HepG2 (cell line): ENCODE measurements at regions not wholly inside any gene's neighbourhood (a gene's known extent, or its start where the extent isn't known, plus 50 kb on each side); places are given as distances from the start of the nearest gene placed in this dataset.
A peak's percentile ranks its signal among the peaks of the same experiment; 100 is the strongest.

Experiments
- ATAC-seq: fragments of 200-7000 bp; cut with Tn5 transposase; 3 replicates; pipeline ENCODE4 v1.9.1; 2020; ENCODE audit warnings: mild to moderate bottlenecking, moderate library complexity
- BruUV-seq: library from RNA; stranded (reverse); fragments of 400-500 nt; replicated peaks from 2 replicates; lab custom pipeline; 2021; lab: Mats Ljungman, UMichigan
- CTCF ChIA-PET: fragments of 300-600 bp; formaldehyde crosslinking; extraction: SDS; loops from one replicate; lab custom pipeline; 2021; ENCODE audit warnings: low total read pairs, inconsistent platforms, low intra/inter-chr PET ratio; lab: Yijun Ruan, JAX
- POLR2A ChIA-PET: fragments of 350-600 bp; sonication (Branson Sonifier 250); formaldehyde crosslinking; loops from one replicate; lab custom pipeline; 2020; ENCODE audit warnings: antibody characterized with exemption, inconsistent platforms; lab: Yijun Ruan, JAX
- DNase-seq: peaks from one replicate; pipeline ENCODE4 v3.0.0-alpha.2; 2015; ENCODE audit warnings: low spot score
- FAIRE-seq: peaks from 3 replicates; lab custom pipeline; 2011; peaks lifted over from hg19 to GRCh38; lab: Jason Lieb, UNC
- H2AFZ ChIP-seq: one replicate; pipeline ENCODE4 v1.6.1; 2011; ENCODE audit warnings: low read length, inconsistent platforms
- H3K27ac ChIP-seq: fragments of 300-600 bp; 3 replicates; pipeline ENCODE4 v1.8.0; 2011; ENCODE audit warnings: mixed run types, mild to moderate bottlenecking, mixed read lengths, low read length, inconsistent platforms; ENCODE audit not compliant: insufficient read depth; ENCODE audit errors: extremely low read length
- H3K27me3 ChIP-seq, 2 experiments: fragments of 200-600 bp in 1 of 2; 2 replicates in 1 of 2; 3 replicates in 1 of 2; pipeline versions ENCODE4 v1.6.0 to v1.8.0; 2011; ENCODE audit warnings: low read length in 2 of 2, mild to moderate bottlenecking in 2 of 2, moderate library complexity in 2 of 2, inconsistent platforms in 1 of 2; ENCODE audit not compliant: insufficient read depth in 2 of 2, control insufficient read depth in 1 of 2
- H3K36me3 ChIP-seq, 2 experiments: fragments of 200-600 bp in 1 of 2; replicated peaks in 1 of 2; 2 replicates in 1 of 2; 3 replicates in 1 of 2; pipeline versions ENCODE4 v1.5.1 to v1.8.0; 2011; ENCODE audit warnings: low read length in 2 of 2, inconsistent platforms in 1 of 2; ENCODE audit not compliant: insufficient read depth in 2 of 2, control insufficient read depth in 1 of 2
- H3K4me1 ChIP-seq: 2 replicates; pipeline ENCODE4 v1.5.1; 2012; ENCODE audit warnings: low read length, inconsistent platforms; ENCODE audit not compliant: insufficient read depth
- H3K4me2 ChIP-seq: 2 replicates; pipeline ENCODE4 v1.6.0; 2011; ENCODE audit warnings: low read depth, low read length, inconsistent platforms
- H3K4me3 ChIP-seq, 3 experiments: fragments of 200-600 bp in 1 of 3; sonication (generic), shearing (Covaris generic) in 1 of 3; replicated peaks in 1 of 3; 2 replicates each; pipeline ENCODE4 v1.5.1; 2011 to 2016; ENCODE audit warnings: low read length in 3 of 3, inconsistent platforms in 2 of 3, low read depth in 2 of 3, mild to moderate bottlenecking in 2 of 3, control low read depth in 1 of 3, mixed read lengths in 1 of 3; ENCODE audit not compliant: insufficient read depth in 1 of 3
- H3K79me2 ChIP-seq: one replicate; pipeline ENCODE4 v1.6.1; 2011; ENCODE audit warnings: low read length, inconsistent platforms; ENCODE audit not compliant: insufficient read depth
- H3K9ac ChIP-seq: 2 replicates; pipeline ENCODE4 v1.6.0; 2011; ENCODE audit warnings: mild to moderate bottlenecking, low read depth, low read length, inconsistent platforms; ENCODE audit not compliant: insufficient read depth
- H3K9me3 ChIP-seq: 2 replicates; pipeline ENCODE4 v1.5.1; 2012; ENCODE audit warnings: mild to moderate bottlenecking, low read length
- H4K20me1 ChIP-seq: 2 replicates; pipeline ENCODE4 v1.6.0; 2011; ENCODE audit warnings: inconsistent platforms, mild to moderate bottlenecking, low read length, moderate library complexity; ENCODE audit not compliant: insufficient read depth
- CREB1 ChIP-seq, 2 experiments: fragments of 450-650 bp in 1 of 2; IDR thresholded peaks; 2 replicates each; pipeline ENCODE4 v1.6.1; 2016 to 2017; ENCODE audit warnings: control low read depth in 1 of 2, mild to moderate bottlenecking in 1 of 2, missing compliant biosample characterization in 1 of 2, missing genetic modification characterization in 1 of 2
- FOXA1 ChIP-seq, 2 experiments: fragments of 450-650 bp in 1 of 2; sonication (generic) in 1 of 2; formaldehyde crosslinking in 1 of 2; IDR thresholded peaks; 2 replicates each; pipeline versions ENCODE4 v1.4.0 to v1.6.1; 2016 to 2020; ENCODE audit warnings: missing genetic modification reagents in 1 of 2
- HNRNPLL ChIP-seq: fragments of 200-400 bp; formaldehyde crosslinking; IDR thresholded peaks from 2 replicates; pipeline ENCODE4 v1.6.1; 2017; ENCODE audit warnings: mild to moderate bottlenecking, low read depth, low read length; ENCODE audit not compliant: poor library complexity, severe bottlenecking
- MEIS1 ChIP-seq: sonication (generic); formaldehyde crosslinking; IDR thresholded peaks from 2 replicates; pipeline ENCODE4 v1.9.0; 2021; ENCODE audit warnings: mild to moderate bottlenecking, missing genetic modification reagents, moderate library complexity, borderline replicate concordance
- NR2F2 ChIP-seq: IDR thresholded peaks from 2 replicates; pipeline ENCODE4 v1.6.1; 2012; ENCODE audit warnings: low read depth, inconsistent platforms, borderline replicate concordance
- ZMYM2 ChIP-seq: sonication (generic); formaldehyde crosslinking; IDR thresholded peaks from 2 replicates; pipeline ENCODE4 v1.8.0; 2022; ENCODE audit warnings: mild to moderate bottlenecking, missing genetic modification reagents
- ZNF292 ChIP-seq: sonication (generic); formaldehyde crosslinking; IDR thresholded peaks from 2 replicates; pipeline ENCODE4 v1.8.1; 2022; ENCODE audit warnings: mild to moderate bottlenecking, low read depth, missing genetic modification reagents, borderline replicate concordance
- ZNF761 ChIP-seq: sonication (generic); formaldehyde crosslinking; conservative IDR thresholded peaks from 2 replicates; pipeline ENCODE4 v1.4.0; 2020; ENCODE audit warnings: mild to moderate bottlenecking, missing genetic modification reagents
- ZNF768 ChIP-seq: sonication (generic); formaldehyde crosslinking; IDR thresholded peaks from 2 replicates; pipeline ENCODE4 v1.4.0; 2020; ENCODE audit warnings: missing genetic modification reagents
- ZNF792 ChIP-seq: IDR thresholded peaks from 2 replicates; pipeline ENCODE4 v1.6.1; 2016
- ZSCAN31 ChIP-seq: sonication (generic); formaldehyde crosslinking; IDR thresholded peaks from 2 replicates; pipeline ENCODE4 v1.5.0; 2020; ENCODE audit warnings: low read depth, mild to moderate bottlenecking, missing genetic modification reagents
- WGBS: methylation state at CpG from one replicate; pipeline ENCODE4 v1.1.6; 2017; ENCODE audit warnings: low lambda C conversion rate; 5-methylcytosine and 5-hydroxymethylcytosine counted together
- in situ Hi-C: cut with HindIII; loops from 2 replicates; pipeline ENCODE4 v1.10.0; 2017; ENCODE audit warnings: low pct_unique_long_range_greater_than_20kb; ENCODE audit not compliant: extremely low pct_ligation_motif_present
- intact Hi-C: fragments of 100-400 bp; cut with micrococcal nuclease; formaldehyde crosslinking; loops from one replicate; pipeline ENCODE4 v1.10.0; 2022; ENCODE audit not compliant: unreplicated experiment
- TF ChIP-seq, protein P1 (sequence below): IDR thresholded peaks from 2 replicates; pipeline ENCODE4 v1.4.0; 2020; ENCODE audit warnings: mild to moderate bottlenecking, missing genetic modification reagents
- TF ChIP-seq, protein P2 (sequence below): sonication (generic); formaldehyde crosslinking; IDR thresholded peaks from 2 replicates; pipeline ENCODE4 v1.5.1; 2020; ENCODE audit warnings: mild to moderate bottlenecking, missing genetic modification reagents, moderate library complexity
- TF ChIP-seq, protein P3 (sequence below): IDR thresholded peaks from 2 replicates; pipeline ENCODE4 v1.6.1; 2016; ENCODE audit warnings: missing compliant biosample characterization, missing genetic modification reagents, borderline replicate concordance
- TF ChIP-seq, protein P4 (sequence below): IDR thresholded peaks from 2 replicates; pipeline ENCODE4 v1.6.1; 2012; ENCODE audit warnings: inconsistent platforms

DNA sequence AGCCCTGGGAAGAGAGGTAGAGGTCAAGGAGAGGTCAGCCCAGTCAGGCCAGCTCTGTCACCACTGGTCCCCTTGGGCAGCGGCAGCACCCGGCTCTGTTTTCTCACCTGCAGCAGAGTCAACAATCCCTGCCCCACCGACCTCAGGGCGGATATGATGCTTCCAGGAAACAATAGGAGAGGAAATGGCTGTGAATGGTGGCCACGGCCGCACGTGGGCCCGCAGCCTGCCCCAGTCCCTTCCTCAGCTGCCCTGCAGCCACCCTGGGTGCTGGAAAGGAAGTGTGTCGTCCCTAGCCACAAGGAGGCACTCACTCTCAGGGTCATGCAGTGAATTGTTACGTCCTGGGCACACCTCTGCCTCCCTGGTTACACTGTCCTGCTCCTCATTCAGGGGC, 92.5 kb upstream of the ENPP6 start:
- ATAC-seq (peak; percentile 67), FAIRE-seq (no peak), DNase-seq (no peak)
- Histone ChIP-seq H3K79me2 (no peaks in the 10 kb centered on the region), H3K4me3 (no peak overlapping the region), H3K27ac (no peak overlapping the region), H3K36me3 (no peaks in the 10 kb centered on the region), H3K4me2 (no peak overlapping the region), H2AFZ (no peak overlapping the region), H3K4me1 (peaks cover 38% of the 10 kb centered on the region), H4K20me1 (no peaks in the 10 kb centered on the region), H3K9me3 (peaks cover 8% of the 10 kb centered on the region; the same call in 1 of the 2 replicates), H3K27me3 (peaks cover 0 to 2% of the 10 kb centered on the region in 2 experiments; a peak in 1 of 5 replicates), H3K9ac (no peak overlapping the region)
- intact Hi-C loops (no loop called here), in situ Hi-C loops (no loop called here)
- ChIA-PET POLR2A (interaction anchor here (1.2 kb wide), 1 partner anchor 162 kb away, joined by 3 read pairs; no protein-coding TSS in a partner anchor), CTCF (no interaction called here)
- 20% methylated on average over 1 of the region's 10 CpGs for WGBS
- BruUV-seq: no TSS peak
- TF ChIP-seq, protein P1, sequence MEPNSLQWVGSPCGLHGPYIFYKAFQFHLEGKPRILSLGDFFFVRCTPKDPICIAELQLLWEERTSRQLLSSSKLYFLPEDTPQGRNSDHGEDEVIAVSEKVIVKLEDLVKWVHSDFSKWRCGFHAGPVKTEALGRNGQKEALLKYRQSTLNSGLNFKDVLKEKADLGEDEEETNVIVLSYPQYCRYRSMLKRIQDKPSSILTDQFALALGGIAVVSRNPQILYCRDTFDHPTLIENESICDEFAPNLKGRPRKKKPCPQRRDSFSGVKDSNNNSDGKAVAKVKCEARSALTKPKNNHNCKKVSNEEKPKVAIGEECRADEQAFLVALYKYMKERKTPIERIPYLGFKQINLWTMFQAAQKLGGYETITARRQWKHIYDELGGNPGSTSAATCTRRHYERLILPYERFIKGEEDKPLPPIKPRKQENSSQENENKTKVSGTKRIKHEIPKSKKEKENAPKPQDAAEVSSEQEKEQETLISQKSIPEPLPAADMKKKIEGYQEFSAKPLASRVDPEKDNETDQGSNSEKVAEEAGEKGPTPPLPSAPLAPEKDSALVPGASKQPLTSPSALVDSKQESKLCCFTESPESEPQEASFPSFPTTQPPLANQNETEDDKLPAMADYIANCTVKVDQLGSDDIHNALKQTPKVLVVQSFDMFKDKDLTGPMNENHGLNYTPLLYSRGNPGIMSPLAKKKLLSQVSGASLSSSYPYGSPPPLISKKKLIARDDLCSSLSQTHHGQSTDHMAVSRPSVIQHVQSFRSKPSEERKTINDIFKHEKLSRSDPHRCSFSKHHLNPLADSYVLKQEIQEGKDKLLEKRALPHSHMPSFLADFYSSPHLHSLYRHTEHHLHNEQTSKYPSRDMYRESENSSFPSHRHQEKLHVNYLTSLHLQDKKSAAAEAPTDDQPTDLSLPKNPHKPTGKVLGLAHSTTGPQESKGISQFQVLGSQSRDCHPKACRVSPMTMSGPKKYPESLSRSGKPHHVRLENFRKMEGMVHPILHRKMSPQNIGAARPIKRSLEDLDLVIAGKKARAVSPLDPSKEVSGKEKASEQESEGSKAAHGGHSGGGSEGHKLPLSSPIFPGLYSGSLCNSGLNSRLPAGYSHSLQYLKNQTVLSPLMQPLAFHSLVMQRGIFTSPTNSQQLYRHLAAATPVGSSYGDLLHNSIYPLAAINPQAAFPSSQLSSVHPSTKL (CRISPR knock-in tag): peak; percentile 34; the same call in 1 of the 2 replicates
- TF ChIP-seq CREB1 (IDR thresholded peaks at IDR 0.05) (no peak), CREB1 (CRISPR knock-in tag; IDR thresholded peaks at IDR 0.05) (peak; percentile 42; the same call in 1 of the 2 replicates), HNRNPLL (peak; percentile 19), MEIS1 (CRISPR knock-in tag) (no peak), ZNF792 (CRISPR knock-in tag) (0 out of 2 replicates have a peak, but pooled peaks have one; percentile 32), ZMYM2 (CRISPR knock-in tag) (0 out of 2 replicates have a peak, but pooled peaks have one; percentile 61), ZNF768 (CRISPR knock-in tag) (peak; percentile 58; the same call in 1 of the 2 replicates), FOXA1 (IDR thresholded peaks at IDR 0.05) (no peak), FOXA1 (CRISPR knock-in tag; IDR thresholded peaks at IDR 0.05) (peak; percentile 39; the same call in 1 of the 2 replicates), ZNF761 (CRISPR knock-in tag) (0 out of 2 replicates have a peak, but pooled peaks have one; percentile 44), ZSCAN31 (CRISPR knock-in tag) (no peak), ZNF292 (CRISPR knock-in tag) (peak; percentile 44; the same call in 1 of the 2 replicates), NR2F2 (no peak)
- TF ChIP-seq, protein P2, sequence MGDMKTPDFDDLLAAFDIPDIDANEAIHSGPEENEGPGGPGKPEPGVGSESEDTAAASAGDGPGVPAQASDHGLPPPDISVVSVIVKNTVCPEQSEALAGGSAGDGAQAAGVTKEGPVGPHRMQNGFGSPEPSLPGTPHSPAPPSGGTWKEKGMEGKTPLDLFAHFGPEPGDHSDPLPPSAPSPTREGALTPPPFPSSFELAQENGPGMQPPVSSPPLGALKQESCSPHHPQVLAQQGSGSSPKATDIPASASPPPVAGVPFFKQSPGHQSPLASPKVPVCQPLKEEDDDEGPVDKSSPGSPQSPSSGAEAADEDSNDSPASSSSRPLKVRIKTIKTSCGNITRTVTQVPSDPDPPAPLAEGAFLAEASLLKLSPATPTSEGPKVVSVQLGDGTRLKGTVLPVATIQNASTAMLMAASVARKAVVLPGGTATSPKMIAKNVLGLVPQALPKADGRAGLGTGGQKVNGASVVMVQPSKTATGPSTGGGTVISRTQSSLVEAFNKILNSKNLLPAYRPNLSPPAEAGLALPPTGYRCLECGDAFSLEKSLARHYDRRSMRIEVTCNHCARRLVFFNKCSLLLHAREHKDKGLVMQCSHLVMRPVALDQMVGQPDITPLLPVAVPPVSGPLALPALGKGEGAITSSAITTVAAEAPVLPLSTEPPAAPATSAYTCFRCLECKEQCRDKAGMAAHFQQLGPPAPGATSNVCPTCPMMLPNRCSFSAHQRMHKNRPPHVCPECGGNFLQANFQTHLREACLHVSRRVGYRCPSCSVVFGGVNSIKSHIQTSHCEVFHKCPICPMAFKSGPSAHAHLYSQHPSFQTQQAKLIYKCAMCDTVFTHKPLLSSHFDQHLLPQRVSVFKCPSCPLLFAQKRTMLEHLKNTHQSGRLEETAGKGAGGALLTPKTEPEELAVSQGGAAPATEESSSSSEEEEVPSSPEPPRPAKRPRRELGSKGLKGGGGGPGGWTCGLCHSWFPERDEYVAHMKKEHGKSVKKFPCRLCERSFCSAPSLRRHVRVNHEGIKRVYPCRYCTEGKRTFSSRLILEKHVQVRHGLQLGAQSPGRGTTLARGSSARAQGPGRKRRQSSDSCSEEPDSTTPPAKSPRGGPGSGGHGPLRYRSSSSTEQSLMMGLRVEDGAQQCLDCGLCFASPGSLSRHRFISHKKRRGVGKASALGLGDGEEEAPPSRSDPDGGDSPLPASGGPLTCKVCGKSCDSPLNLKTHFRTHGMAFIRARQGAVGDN (CRISPR knock-in tag): peak; percentile 65
- TF ChIP-seq, protein P3, sequence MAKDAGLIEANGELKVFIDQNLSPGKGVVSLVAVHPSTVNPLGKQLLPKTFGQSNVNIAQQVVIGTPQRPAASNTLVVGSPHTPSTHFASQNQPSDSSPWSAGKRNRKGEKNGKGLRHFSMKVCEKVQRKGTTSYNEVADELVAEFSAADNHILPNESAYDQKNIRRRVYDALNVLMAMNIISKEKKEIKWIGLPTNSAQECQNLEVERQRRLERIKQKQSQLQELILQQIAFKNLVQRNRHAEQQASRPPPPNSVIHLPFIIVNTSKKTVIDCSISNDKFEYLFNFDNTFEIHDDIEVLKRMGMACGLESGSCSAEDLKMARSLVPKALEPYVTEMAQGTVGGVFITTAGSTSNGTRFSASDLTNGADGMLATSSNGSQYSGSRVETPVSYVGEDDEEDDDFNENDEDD (CRISPR knock-in tag): peak; percentile 40; the same call in 1 of the 2 replicates
- TF ChIP-seq, protein P4, sequence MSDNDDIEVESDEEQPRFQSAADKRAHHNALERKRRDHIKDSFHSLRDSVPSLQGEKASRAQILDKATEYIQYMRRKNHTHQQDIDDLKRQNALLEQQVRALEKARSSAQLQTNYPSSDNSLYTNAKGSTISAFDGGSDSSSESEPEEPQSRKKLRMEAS: peak; percentile 50; the same call in 1 of the 2 replicates
